ENCODE measurements at regions not wholly inside any gene's neighbourhood (a gene's known extent, or its start where the extent isn't known, plus 50 kb on each side); places are given as distances from the start of the nearest gene placed in this dataset.
"Not testable (repeated sequence)": the region's sequence is repeated elsewhere in the genome, so short reads cannot be mapped to it uniquely, and the experiment has no call there.

DNA sequence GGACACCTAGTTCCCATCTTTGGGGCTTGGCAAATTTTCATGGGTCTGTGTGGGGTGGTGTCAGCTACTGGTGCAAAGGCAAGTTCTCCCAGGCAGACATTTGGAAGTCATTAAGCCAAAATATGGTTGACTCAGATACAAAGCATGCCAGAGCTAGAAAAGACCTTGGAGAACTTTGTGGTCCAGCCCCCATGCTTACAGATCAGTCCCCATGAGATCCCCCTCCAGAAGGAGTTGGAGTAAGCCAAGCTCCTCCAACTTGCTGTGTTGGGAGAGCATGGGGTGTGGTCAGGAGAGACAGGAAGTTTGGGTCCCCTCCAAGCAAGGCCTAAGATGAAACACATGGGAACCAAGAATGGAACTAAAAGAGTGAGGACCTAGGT lies 224.5 kb downstream of the CYP26B1 start:
- Histone ChIP-seq H3K27ac (no peak overlapping the region), H3K27me3 (no peaks in the 10 kb centered on the region), H3K4me1 (no peaks in the 10 kb centered on the region), H3K4me3 (no peak overlapping the region), H3K36me3 (no peaks in the 10 kb centered on the region), H3K9me3 (no peaks in the 10 kb centered on the region)
- intact Hi-C loops (cut with DNase I) = loop anchor here in 1 of 2 donors (5.0 kb wide), 1 partner anchor 229 kb away; no protein-coding TSS in a partner anchor
- ATAC-seq = no peak
- no peak for DNase-seq
- no peak for TF ChIP-seq POLR2A (IDR thresholded peaks at IDR 0.05)
- TF ChIP-seq, protein P1, sequence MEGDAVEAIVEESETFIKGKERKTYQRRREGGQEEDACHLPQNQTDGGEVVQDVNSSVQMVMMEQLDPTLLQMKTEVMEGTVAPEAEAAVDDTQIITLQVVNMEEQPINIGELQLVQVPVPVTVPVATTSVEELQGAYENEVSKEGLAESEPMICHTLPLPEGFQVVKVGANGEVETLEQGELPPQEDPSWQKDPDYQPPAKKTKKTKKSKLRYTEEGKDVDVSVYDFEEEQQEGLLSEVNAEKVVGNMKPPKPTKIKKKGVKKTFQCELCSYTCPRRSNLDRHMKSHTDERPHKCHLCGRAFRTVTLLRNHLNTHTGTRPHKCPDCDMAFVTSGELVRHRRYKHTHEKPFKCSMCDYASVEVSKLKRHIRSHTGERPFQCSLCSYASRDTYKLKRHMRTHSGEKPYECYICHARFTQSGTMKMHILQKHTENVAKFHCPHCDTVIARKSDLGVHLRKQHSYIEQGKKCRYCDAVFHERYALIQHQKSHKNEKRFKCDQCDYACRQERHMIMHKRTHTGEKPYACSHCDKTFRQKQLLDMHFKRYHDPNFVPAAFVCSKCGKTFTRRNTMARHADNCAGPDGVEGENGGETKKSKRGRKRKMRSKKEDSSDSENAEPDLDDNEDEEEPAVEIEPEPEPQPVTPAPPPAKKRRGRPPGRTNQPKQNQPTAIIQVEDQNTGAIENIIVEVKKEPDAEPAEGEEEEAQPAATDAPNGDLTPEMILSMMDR (IDR thresholded peaks at IDR 0.05) = no peak

GRCh38 chr2:71922499-71923142 lies 225.0 kb downstream of the CYP26B1 start:
- ATAC-seq = no peak
- TF ChIP-seq, protein P1 (IDR thresholded peaks at IDR 0.05) = no peak
- no peak for TF ChIP-seq POLR2A (IDR thresholded peaks at IDR 0.05)
- no peaks in the 10 kb centered on the region for H3K4me1 ChIP-seq
- H3K9me3 ChIP-seq = no peaks in the 10 kb centered on the region
- DNase-seq = no peak
- H3K27ac ChIP-seq = no peak overlapping the region
- H3K36me3 ChIP-seq = no peaks in the 10 kb centered on the region
- no peak overlapping the region for H3K4me3 ChIP-seq
- intact Hi-C loops (cut with DNase I) = loop anchor here in 1 of 2 donors (5.0 kb wide), 1 partner anchor 230 kb away; no protein-coding TSS in a partner anchor
- no peaks in the 10 kb centered on the region for H3K27me3 ChIP-seq
- 91% methylated on average over 4 of the region's 7 CpGs for WGBS (ENCODE audit: insufficient coverage, low coverage, low lambda C conversion rate, missing lambda C conversion rate)

- H3K4me1 ChIP-seq = no peaks in the 10 kb centered on the region
- H3K36me3 ChIP-seq = no peaks in the 10 kb centered on the region
- no peak for ATAC-seq
- no peak overlapping the region for H3K4me3 ChIP-seq
- no peaks in the 10 kb centered on the region for H3K27me3 ChIP-seq
- intact Hi-C loops (cut with DNase I) = loop anchor here in 1 of 2 donors (5.0 kb wide), 1 partner anchor 230 kb away; no protein-coding TSS in a partner anchor
- H3K27ac ChIP-seq = no peak overlapping the region
- TF ChIP-seq, protein P1 (IDR thresholded peaks at IDR 0.05) = no peak
- no CpG with 5 or more reads among the region's 2 CpGs for WGBS (ENCODE audit: insufficient coverage, low coverage, low lambda C conversion rate, missing lambda C conversion rate)
- no peak for DNase-seq
- no peaks in the 10 kb centered on the region for H3K9me3 ChIP-seq
Observed at GRCh38 chr2:71922091-71922490, 225.6 kb downstream of the CYP26B1 start.

GRCh38 chr2:71920819-71921218 lies 226.8 kb downstream of the CYP26B1 start:
- DNase-seq, H3K9me3 ChIP-seq, H3K4me3 ChIP-seq, H3K4me1 ChIP-seq, H3K27me3 ChIP-seq, H3K36me3 ChIP-seq, H3K27ac ChIP-seq: not testable (repeated sequence)
- peak in 2 of 4 donors; percentile 23 to 35 for ATAC-seq
- intact Hi-C loops (cut with DNase I) = loop anchor here in 1 of 2 donors (5.0 kb wide), 1 partner anchor 231 kb away; no protein-coding TSS in a partner anchor
- 51% methylated on average over 4 of the region's 5 CpGs for WGBS (ENCODE audit: insufficient coverage, low coverage, low lambda C conversion rate, missing lambda C conversion rate)

- TF ChIP-seq, protein P1 (IDR thresholded peaks at IDR 0.05) = no peak
- TF ChIP-seq POLR2A (IDR thresholded peaks at IDR 0.05) = no peak
- ATAC-seq = no peak
- H3K27me3 ChIP-seq = no peaks in the 10 kb centered on the region
- no peak for DNase-seq
- no peaks in the 10 kb centered on the region for H3K36me3 ChIP-seq
- H3K4me3 ChIP-seq = no peak overlapping the region
- no peaks in the 10 kb centered on the region for H3K9me3 ChIP-seq
- intact Hi-C loops (cut with DNase I) = loop anchor here in 1 of 2 donors (5.0 kb wide), 1 partner anchor 233 kb away; no protein-coding TSS in a partner anchor
- no peak overlapping the region for H3K27ac ChIP-seq
- no peaks in the 10 kb centered on the region for H3K4me1 ChIP-seq
Observed at GRCh38 chr2:71919708-71920107, 228.0 kb downstream of the CYP26B1 start.
